ENCODE measurements at regions not wholly inside any gene's neighbourhood (a gene's known extent, or its start where the extent isn't known, plus 50 kb on each side); places are given as distances from the start of the nearest gene placed in this dataset.

DNA sequence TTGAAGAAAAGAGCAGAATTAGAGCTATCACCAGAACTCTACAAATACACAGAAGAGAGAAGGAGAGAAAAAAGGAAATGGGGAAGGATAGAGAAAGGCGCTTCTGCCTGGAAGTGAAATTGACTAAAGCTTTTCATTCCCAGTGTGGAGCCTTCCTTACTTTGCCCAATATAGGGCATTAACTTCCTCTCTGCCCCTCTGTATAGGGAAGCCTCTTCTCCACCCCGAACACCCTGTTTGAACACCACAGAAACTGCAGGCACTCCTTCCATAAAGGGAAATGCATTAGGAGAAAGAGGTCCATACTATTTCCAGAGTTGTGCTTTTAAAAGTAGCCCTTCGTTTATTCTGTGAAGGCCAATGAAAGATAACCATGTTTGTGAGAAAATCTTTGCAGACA, 248.5 kb downstream of the RAP2B start:
- no peak overlapping the region for H3K27ac Mint-ChIP-seq
- Histone ChIP-seq H3K79me2 (ENCODE audit: control insufficient read depth, insufficient read depth, low read length) (no peaks in the 10 kb centered on the region), H3K4me3 (ENCODE audit: control extremely low read depth in 1 of 5, extremely low read depth in 1 of 5, insufficient read depth in 1 of 5, low read depth in 2 of 5, low read length in 4 of 5) (no peak overlapping the region), H3K27me3 (replicated peaks in 1 of 4; ENCODE audit: control extremely low read depth in 1 of 4, control insufficient read depth in 3 of 4, insufficient read depth in 4 of 4, low read length in 3 of 4) (no peaks in the 10 kb centered on the region), H3K9me3 (ENCODE audit: control extremely low read depth in 1 of 3, control insufficient read depth in 2 of 3, insufficient read depth in 1 of 3, low read length in 2 of 3) (no peaks in the 10 kb centered on the region), H4K20me1 (ENCODE audit: control insufficient read depth, insufficient read depth, low read length, poor library complexity, severe bottlenecking) (no peaks in the 10 kb centered on the region), H3K27ac (ENCODE audit: low read length in 2 of 2) (no peak overlapping the region), H3K4me1 (ENCODE audit: control insufficient read depth in 2 of 2, insufficient read depth in 2 of 2, low read length in 2 of 2) (no peaks in the 10 kb centered on the region), H3K36me3 (replicated peaks in 1 of 2; ENCODE audit: control extremely low read depth in 1 of 2, control insufficient read depth in 1 of 2, extremely low read depth in 1 of 2, insufficient read depth in 2 of 2, low read length in 1 of 2) (no peaks in the 10 kb centered on the region), H3K9ac (ENCODE audit: low read length) (no peak overlapping the region), H3K4me2 (replicated peaks; ENCODE audit: low read depth, low read length, poor library complexity, severe bottlenecking) (no peak overlapping the region), H2AFZ (ENCODE audit: insufficient read depth, low read depth, low read length, poor library complexity, severe bottlenecking) (no peak overlapping the region)
- no peaks in the 10 kb centered on the region for H3K4me1 Mint-ChIP-seq
- DNase-seq, result no peak
- no peak for ATAC-seq (ENCODE audit: low read depth)
- CTCF ChIA-PET, result no interaction called here
- no peaks in the 10 kb centered on the region for H3K9me3 Mint-ChIP-seq (ENCODE audit: insufficient read depth)
- WGBS (ENCODE audit: insufficient coverage), result 86% methylated on average over 1 of the region's 3 CpGs
- no peak overlapping the region for H3K4me3 Mint-ChIP-seq
- POLR2A ChIA-PET, result no interaction called here
- no peak for TF ChIP-seq EZH2 (IDR thresholded peaks at IDR 0.05; ENCODE audit: borderline replicate concordance, insufficient read depth, low read depth, low read length, poor library complexity, severe bottlenecking)
- TF ChIP-seq, protein P1, sequence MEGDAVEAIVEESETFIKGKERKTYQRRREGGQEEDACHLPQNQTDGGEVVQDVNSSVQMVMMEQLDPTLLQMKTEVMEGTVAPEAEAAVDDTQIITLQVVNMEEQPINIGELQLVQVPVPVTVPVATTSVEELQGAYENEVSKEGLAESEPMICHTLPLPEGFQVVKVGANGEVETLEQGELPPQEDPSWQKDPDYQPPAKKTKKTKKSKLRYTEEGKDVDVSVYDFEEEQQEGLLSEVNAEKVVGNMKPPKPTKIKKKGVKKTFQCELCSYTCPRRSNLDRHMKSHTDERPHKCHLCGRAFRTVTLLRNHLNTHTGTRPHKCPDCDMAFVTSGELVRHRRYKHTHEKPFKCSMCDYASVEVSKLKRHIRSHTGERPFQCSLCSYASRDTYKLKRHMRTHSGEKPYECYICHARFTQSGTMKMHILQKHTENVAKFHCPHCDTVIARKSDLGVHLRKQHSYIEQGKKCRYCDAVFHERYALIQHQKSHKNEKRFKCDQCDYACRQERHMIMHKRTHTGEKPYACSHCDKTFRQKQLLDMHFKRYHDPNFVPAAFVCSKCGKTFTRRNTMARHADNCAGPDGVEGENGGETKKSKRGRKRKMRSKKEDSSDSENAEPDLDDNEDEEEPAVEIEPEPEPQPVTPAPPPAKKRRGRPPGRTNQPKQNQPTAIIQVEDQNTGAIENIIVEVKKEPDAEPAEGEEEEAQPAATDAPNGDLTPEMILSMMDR (IDR thresholded peaks at IDR 0.05), result no peak
- intact Hi-C loops (cut with micrococcal nuclease), result no loop called here
- peaks cover 2% of the 10 kb centered on the region for H3K27me3 Mint-ChIP-seq

DNA sequence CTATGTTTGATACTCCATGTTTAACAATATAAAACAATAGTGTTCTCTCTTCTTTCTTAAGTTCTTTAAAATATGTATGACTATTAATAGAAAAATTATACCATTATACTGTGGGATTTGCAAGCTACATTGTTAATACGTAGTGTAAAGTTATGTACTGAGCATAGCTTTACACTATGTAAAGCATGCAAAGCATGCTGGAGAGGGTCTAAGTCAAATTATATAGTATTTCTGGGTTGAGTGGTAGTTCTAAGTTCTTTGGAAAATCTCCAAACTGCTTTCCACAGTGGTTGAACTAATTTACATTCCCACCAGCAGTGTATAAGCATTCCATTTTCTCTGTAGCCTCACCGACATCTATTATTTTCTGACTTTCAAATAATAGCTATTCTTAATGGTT, 253.0 kb downstream of the RAP2B start:
- no peaks in the 10 kb centered on the region for H3K79me2 ChIP-seq (ENCODE audit: control insufficient read depth, insufficient read depth, low read length)
- no peak overlapping the region for H3K27ac ChIP-seq (ENCODE audit: low read length in 2 of 2)
- H2AFZ ChIP-seq (ENCODE audit: insufficient read depth, low read depth, low read length, poor library complexity, severe bottlenecking), result no peak overlapping the region
- ChIA-PET POLR2A (no interaction called here), CTCF (no interaction called here)
- no peaks in the 10 kb centered on the region for H3K27me3 Mint-ChIP-seq
- no peaks in the 10 kb centered on the region for H3K4me1 Mint-ChIP-seq
- no peak overlapping the region for H3K4me3 ChIP-seq (ENCODE audit: control extremely low read depth in 1 of 5, extremely low read depth in 1 of 5, insufficient read depth in 1 of 5, low read depth in 2 of 5, low read length in 4 of 5)
- H3K36me3 ChIP-seq (replicated peaks in 1 of 2; ENCODE audit: control extremely low read depth in 1 of 2, control insufficient read depth in 1 of 2, extremely low read depth in 1 of 2, insufficient read depth in 2 of 2, low read length in 1 of 2), result no peaks in the 10 kb centered on the region
- no CpG with 5 or more reads among the region's 2 CpGs for WGBS (ENCODE audit: insufficient coverage)
- no peak overlapping the region for H3K27ac Mint-ChIP-seq
- H3K4me1 ChIP-seq (ENCODE audit: control insufficient read depth in 2 of 2, insufficient read depth in 2 of 2, low read length in 2 of 2), result no peaks in the 10 kb centered on the region
- no peak overlapping the region for H3K4me2 ChIP-seq (replicated peaks; ENCODE audit: low read depth, low read length, poor library complexity, severe bottlenecking)
- intact Hi-C loops (cut with micrococcal nuclease), result no loop called here
- no peaks in the 10 kb centered on the region for H3K27me3 ChIP-seq (replicated peaks in 1 of 4; ENCODE audit: control extremely low read depth in 1 of 4, control insufficient read depth in 3 of 4, insufficient read depth in 4 of 4, low read length in 3 of 4)
- ATAC-seq (ENCODE audit: low read depth), result no peak
- no peak overlapping the region for H3K4me3 Mint-ChIP-seq
- H4K20me1 ChIP-seq (ENCODE audit: control insufficient read depth, insufficient read depth, low read length, poor library complexity, severe bottlenecking), result no peaks in the 10 kb centered on the region
- no peak overlapping the region for H3K9ac ChIP-seq (ENCODE audit: low read length)
- TF ChIP-seq EZH2 (IDR thresholded peaks at IDR 0.05; ENCODE audit: borderline replicate concordance, insufficient read depth, low read depth, low read length, poor library complexity, severe bottlenecking), result no peak
- TF ChIP-seq, protein P1 (IDR thresholded peaks at IDR 0.05), result no peak
- no peak for DNase-seq
- H3K9me3 ChIP-seq (ENCODE audit: control extremely low read depth in 1 of 3, control insufficient read depth in 2 of 3, insufficient read depth in 1 of 3, low read length in 2 of 3), result peaks cover 0 to 10% (median 4%) of the 10 kb centered on the region in 3 donors
- peaks cover 7% of the 10 kb centered on the region for H3K9me3 Mint-ChIP-seq (ENCODE audit: insufficient read depth)
